Omental fat pad (tissue), 3 donors: ENCODE measurements at regions not wholly inside any gene's neighbourhood (a gene's known extent, or its start where the extent isn't known, plus 50 kb on each side); places are given as distances from the start of the nearest gene placed in this dataset.
"Not testable (repeated sequence)": the region's sequence is repeated elsewhere in the genome, so short reads cannot be mapped to it uniquely, and the experiment has no call there.

ENCODE experiments used
- ATAC-seq: fragments of 150-250 bp; one replicate; pipeline ENCODE4 v1.9.1; 2016; ENCODE audit warnings: mild to moderate bottlenecking, moderate library complexity; ENCODE audit not compliant: low FRiP score
- DNase-seq: peaks from one replicate; pipeline ENCODE4 v3.0.0-alpha.2; 2019; ENCODE audit warnings: low spot score
- TF ChIP-seq, protein P1 (sequence below), 3 donors: fragments of 450-650 bp; IDR thresholded peaks; one replicate each; pipeline ENCODE4 v1.5.1; 2016 to 2017; ENCODE audit warnings: antibody characterized with exemption in 3 of 3, mild to moderate bottlenecking in 3 of 3, moderate library complexity in 2 of 3

DNA sequence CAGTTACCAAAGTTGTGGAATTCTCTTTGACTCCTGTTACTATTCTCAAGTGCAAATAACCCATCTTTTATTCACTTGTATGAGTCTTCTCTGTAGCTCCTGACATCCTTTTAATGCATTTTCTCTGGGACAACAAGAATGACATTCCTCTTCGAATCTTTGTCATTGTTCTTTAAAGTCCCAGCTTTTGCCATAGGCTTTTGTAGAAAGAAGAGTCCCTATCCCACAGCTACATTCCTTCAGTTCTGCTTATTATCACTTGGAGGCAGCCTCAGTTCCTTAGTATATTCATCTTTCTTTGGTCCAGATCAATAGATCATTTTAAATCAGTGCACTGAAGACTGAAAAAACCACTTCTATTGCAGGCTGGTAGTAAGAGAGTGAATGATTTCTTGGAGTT is 560.2 kb downstream of the DACH1 start:
- TF ChIP-seq, protein P1, sequence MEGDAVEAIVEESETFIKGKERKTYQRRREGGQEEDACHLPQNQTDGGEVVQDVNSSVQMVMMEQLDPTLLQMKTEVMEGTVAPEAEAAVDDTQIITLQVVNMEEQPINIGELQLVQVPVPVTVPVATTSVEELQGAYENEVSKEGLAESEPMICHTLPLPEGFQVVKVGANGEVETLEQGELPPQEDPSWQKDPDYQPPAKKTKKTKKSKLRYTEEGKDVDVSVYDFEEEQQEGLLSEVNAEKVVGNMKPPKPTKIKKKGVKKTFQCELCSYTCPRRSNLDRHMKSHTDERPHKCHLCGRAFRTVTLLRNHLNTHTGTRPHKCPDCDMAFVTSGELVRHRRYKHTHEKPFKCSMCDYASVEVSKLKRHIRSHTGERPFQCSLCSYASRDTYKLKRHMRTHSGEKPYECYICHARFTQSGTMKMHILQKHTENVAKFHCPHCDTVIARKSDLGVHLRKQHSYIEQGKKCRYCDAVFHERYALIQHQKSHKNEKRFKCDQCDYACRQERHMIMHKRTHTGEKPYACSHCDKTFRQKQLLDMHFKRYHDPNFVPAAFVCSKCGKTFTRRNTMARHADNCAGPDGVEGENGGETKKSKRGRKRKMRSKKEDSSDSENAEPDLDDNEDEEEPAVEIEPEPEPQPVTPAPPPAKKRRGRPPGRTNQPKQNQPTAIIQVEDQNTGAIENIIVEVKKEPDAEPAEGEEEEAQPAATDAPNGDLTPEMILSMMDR (IDR thresholded peaks at IDR 0.05), result no peak
- no peak for ATAC-seq
- no peak for DNase-seq

- ATAC-seq (no peak), DNase-seq (no peak)
- TF ChIP-seq, protein P1 (IDR thresholded peaks at IDR 0.05), result no peak
These were observed 562.1 kb downstream of the DACH1 start for GRCh38 chr13:71304861-71305260.

DNA sequence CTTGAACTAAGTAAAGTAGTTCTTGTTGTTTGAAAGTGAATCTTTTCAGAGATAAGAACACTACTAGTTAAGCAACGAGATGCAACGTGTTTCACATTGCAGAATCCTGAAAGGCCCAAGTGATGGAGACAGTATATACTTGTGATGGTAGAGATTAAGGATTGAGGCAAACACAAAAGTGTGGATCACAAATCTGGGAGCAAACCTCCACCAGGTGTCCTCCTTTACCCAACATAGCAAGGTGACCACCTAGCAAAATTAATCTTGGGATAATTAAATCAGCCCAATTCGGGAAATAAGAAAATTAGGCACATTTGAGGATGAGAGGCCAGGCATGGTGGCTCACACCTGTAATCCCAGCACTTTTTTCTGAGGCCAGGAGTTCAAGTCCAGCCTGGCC is 563.9 kb downstream of the DACH1 start:
- ATAC-seq, result no peak
- TF ChIP-seq, protein P1 (IDR thresholded peaks at IDR 0.05), result no peak
- DNase-seq, result no peak

GRCh38 chr13:71300602-71301001 is 566.4 kb downstream of the DACH1 start:
- ATAC-seq (no peak), DNase-seq (no peak)
- TF ChIP-seq, protein P1 (IDR thresholded peaks at IDR 0.05), result no peak

- TF ChIP-seq, protein P1 (IDR thresholded peaks at IDR 0.05), result no peak
- ATAC-seq, result no peak
- DNase-seq, result no peak
These were observed 575.2 kb downstream of the DACH1 start for GRCh38 chr13:71291842-71292146.

- DNase-seq (no peak), ATAC-seq (no peak)
- TF ChIP-seq, protein P1 (IDR thresholded peaks at IDR 0.05), result no peak
These were observed 575.8 kb downstream of the DACH1 start for GRCh38 chr13:71290963-71291841.

DNA sequence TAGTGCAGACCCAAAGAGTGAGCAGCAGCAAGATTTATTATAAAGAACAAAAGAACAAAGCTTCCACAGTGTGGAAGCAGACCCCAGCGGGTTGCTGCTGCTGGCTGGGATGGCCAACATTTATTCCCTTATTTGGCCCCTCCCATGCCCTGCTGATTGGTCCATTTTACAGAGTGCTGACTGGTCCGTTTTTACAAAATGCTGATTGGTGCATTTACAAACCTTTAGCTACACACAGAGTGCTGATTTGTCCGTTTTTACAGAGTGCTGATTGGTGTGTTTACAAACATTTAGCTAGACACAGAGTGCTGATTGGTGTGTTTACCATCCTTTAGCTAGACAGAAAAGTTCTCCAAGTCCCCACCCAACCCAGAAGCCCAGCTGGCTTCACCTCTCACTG is 577.0 kb downstream of the DACH1 start:
- ATAC-seq, result not testable (repeated sequence)

More for the DNA sequence above, 577.0 kb downstream of the DACH1 start:
- not testable (repeated sequence) for DNase-seq
